ENCODE measurements at regions not wholly inside any gene's neighbourhood (a gene's known extent, or its start where the extent isn't known, plus 50 kb on each side); places are given as distances from the start of the nearest gene placed in this dataset.
"Not testable (repeated sequence)": the region's sequence is repeated elsewhere in the genome, so short reads cannot be mapped to it uniquely, and the experiment has no call there.

- Mint-ChIP-seq H3K4me1 (ENCODE audit: low read depth, unreplicated experiment) (no peaks in the 10 kb centered on the region), H3K27ac (ENCODE audit: unreplicated experiment) (no peak overlapping the region), H3K27me3 (ENCODE audit: unreplicated experiment) (no peaks in the 10 kb centered on the region), H3K9me3 (ENCODE audit: low read depth, unreplicated experiment) (no peaks in the 10 kb centered on the region), H3K4me3 (ENCODE audit: low read depth, unreplicated experiment) (no peak overlapping the region), H3K36me3 (ENCODE audit: insufficient read depth, unreplicated experiment) (no peaks in the 10 kb centered on the region)
- no peak for DNase-seq
- intact Hi-C loops (cut with micrococcal nuclease; ENCODE audit: unreplicated experiment): no loop called here
- TF ChIP-seq CTCF (IDR thresholded peaks at IDR 0.05; ENCODE audit: unreplicated experiment): no peak
- no TSS peak for BruUV-seq (replicated peaks)
- CTCF ChIA-PET: no interaction called here
Observed at GRCh38 chr12:83753205-83753604, 1066.5 kb downstream of the TMTC2 start.

GRCh38 chr12:83739607-83740006 lies 1052.9 kb downstream of the TMTC2 start:
- no peaks in the 10 kb centered on the region for H3K4me1 Mint-ChIP-seq (ENCODE audit: low read depth, unreplicated experiment)
- H3K27me3 Mint-ChIP-seq (ENCODE audit: unreplicated experiment): no peaks in the 10 kb centered on the region
- no TSS peak for BruUV-seq (replicated peaks)
- peaks cover 9% of the 10 kb centered on the region for H3K9me3 Mint-ChIP-seq (ENCODE audit: low read depth, unreplicated experiment)
- CTCF ChIA-PET: no interaction called here
- H3K36me3 Mint-ChIP-seq (ENCODE audit: insufficient read depth, unreplicated experiment): no peaks in the 10 kb centered on the region
- DNase-seq: no peak
- intact Hi-C loops (cut with micrococcal nuclease; ENCODE audit: unreplicated experiment): no loop called here
- no peak for TF ChIP-seq CTCF (IDR thresholded peaks at IDR 0.05; ENCODE audit: unreplicated experiment)
- H3K27ac Mint-ChIP-seq (ENCODE audit: unreplicated experiment): no peak overlapping the region
- H3K4me3 Mint-ChIP-seq (ENCODE audit: low read depth, unreplicated experiment): no peak overlapping the region

GRCh38 chr12:83710851-83711250 lies 1024.1 kb downstream of the TMTC2 start:
- CTCF ChIA-PET: no interaction called here
- DNase-seq: no peak
- Mint-ChIP-seq H3K27me3 (ENCODE audit: unreplicated experiment) (no peaks in the 10 kb centered on the region), H3K27ac (ENCODE audit: unreplicated experiment) (no peak overlapping the region), H3K9me3 (ENCODE audit: low read depth, unreplicated experiment) (peaks cover 7% of the 10 kb centered on the region), H3K36me3 (ENCODE audit: insufficient read depth, unreplicated experiment) (no peaks in the 10 kb centered on the region), H3K4me1 (ENCODE audit: low read depth, unreplicated experiment) (no peaks in the 10 kb centered on the region), H3K4me3 (ENCODE audit: low read depth, unreplicated experiment) (no peak overlapping the region)
- intact Hi-C loops (cut with micrococcal nuclease; ENCODE audit: unreplicated experiment): no loop called here
- BruUV-seq (replicated peaks): no TSS peak
- TF ChIP-seq CTCF (IDR thresholded peaks at IDR 0.05; ENCODE audit: unreplicated experiment): no peak

GRCh38 chr12:83709899-83710298 lies 1023.2 kb downstream of the TMTC2 start:
- no peak for DNase-seq
- H3K36me3 Mint-ChIP-seq (ENCODE audit: insufficient read depth, unreplicated experiment): no peaks in the 10 kb centered on the region
- H3K9me3 Mint-ChIP-seq (ENCODE audit: low read depth, unreplicated experiment): peaks cover 7% of the 10 kb centered on the region
- no peaks in the 10 kb centered on the region for H3K4me1 Mint-ChIP-seq (ENCODE audit: low read depth, unreplicated experiment)
- intact Hi-C loops (cut with micrococcal nuclease; ENCODE audit: unreplicated experiment): no loop called here
- H3K4me3 Mint-ChIP-seq (ENCODE audit: low read depth, unreplicated experiment): no peak overlapping the region
- no peak for TF ChIP-seq CTCF (IDR thresholded peaks at IDR 0.05; ENCODE audit: unreplicated experiment)
- no peaks in the 10 kb centered on the region for H3K27me3 Mint-ChIP-seq (ENCODE audit: unreplicated experiment)
- CTCF ChIA-PET: no interaction called here
- H3K27ac Mint-ChIP-seq (ENCODE audit: unreplicated experiment): no peak overlapping the region
- BruUV-seq (replicated peaks): no TSS peak

- TF ChIP-seq CTCF (IDR thresholded peaks at IDR 0.05; ENCODE audit: unreplicated experiment): no peak
- H3K4me3 Mint-ChIP-seq (ENCODE audit: low read depth, unreplicated experiment): no peak overlapping the region
- no peaks in the 10 kb centered on the region for H3K27me3 Mint-ChIP-seq (ENCODE audit: unreplicated experiment)
- H3K36me3 Mint-ChIP-seq (ENCODE audit: insufficient read depth, unreplicated experiment): no peaks in the 10 kb centered on the region
- CTCF ChIA-PET: no interaction called here
- H3K4me1 Mint-ChIP-seq (ENCODE audit: low read depth, unreplicated experiment): no peaks in the 10 kb centered on the region
- H3K27ac Mint-ChIP-seq (ENCODE audit: unreplicated experiment): no peak overlapping the region
- DNase-seq: peak; percentile 7
- no TSS peak for BruUV-seq (replicated peaks)
- intact Hi-C loops (cut with micrococcal nuclease; ENCODE audit: unreplicated experiment): no loop called here
- H3K9me3 Mint-ChIP-seq (ENCODE audit: low read depth, unreplicated experiment): peaks cover 8% of the 10 kb centered on the region
Observed at GRCh38 chr12:83700838-83701237, 1014.1 kb downstream of the TMTC2 start.

- H3K27me3 Mint-ChIP-seq (ENCODE audit: unreplicated experiment); H3K4me3 Mint-ChIP-seq (ENCODE audit: low read depth, unreplicated experiment); H3K36me3 Mint-ChIP-seq (ENCODE audit: insufficient read depth, unreplicated experiment); intact Hi-C loops (cut with micrococcal nuclease; ENCODE audit: unreplicated experiment); H3K27ac Mint-ChIP-seq (ENCODE audit: unreplicated experiment); H3K9me3 Mint-ChIP-seq (ENCODE audit: low read depth, unreplicated experiment); H3K4me1 Mint-ChIP-seq (ENCODE audit: low read depth, unreplicated experiment); CTCF ChIA-PET; BruUV-seq (replicated peaks); DNase-seq: not testable (repeated sequence)
Observed at GRCh38 chr12:83696311-83696710, 1009.6 kb downstream of the TMTC2 start.
